ENCODE measurements at regions not wholly inside any gene's neighbourhood (a gene's known extent, or its start where the extent isn't known, plus 50 kb on each side); places are given as distances from the start of the nearest gene placed in this dataset.
"Not testable (repeated sequence)": the region's sequence is repeated elsewhere in the genome, so short reads cannot be mapped to it uniquely, and the experiment has no call there.

- DNase-seq: peak; percentile 60
- H3K36me3 ChIP-seq (ENCODE audit: control insufficient read depth, insufficient read depth, low read length): no peaks in the 10 kb centered on the region
- H3K27ac ChIP-seq (ENCODE audit: low read length): no peak overlapping the region
- H3K4me3 ChIP-seq (ENCODE audit: low read length): no peak overlapping the region
- no peaks in the 10 kb centered on the region for H3K27me3 ChIP-seq (ENCODE audit: control insufficient read depth, insufficient read depth, low read length)
- H3K4me1 ChIP-seq (ENCODE audit: control insufficient read depth, insufficient read depth, low read length): peaks cover 10% of the 10 kb centered on the region
- no CpG with 5 or more reads among the region's 3 CpGs for WGBS (ENCODE audit: insufficient coverage)
- H3K9me3 ChIP-seq (replicated peaks; ENCODE audit: control insufficient read depth, low read depth, low read length): no peaks in the 10 kb centered on the region
Measured at GRCh38 chr4:81678801-81679200, 207.1 kb upstream of the RASGEF1B start.

GRCh38 chr4:81676537-81676936, 204.8 kb upstream of the RASGEF1B start:
- H3K4me3 ChIP-seq (ENCODE audit: low read length): no peak overlapping the region
- H3K9me3 ChIP-seq (replicated peaks; ENCODE audit: control insufficient read depth, low read depth, low read length): no peaks in the 10 kb centered on the region
- no CpG with 5 or more reads among the region's 5 CpGs for WGBS (ENCODE audit: insufficient coverage)
- peak; percentile 98 for DNase-seq
- no peaks in the 10 kb centered on the region for H3K27me3 ChIP-seq (ENCODE audit: control insufficient read depth, insufficient read depth, low read length)
- H3K4me1 ChIP-seq (ENCODE audit: control insufficient read depth, insufficient read depth, low read length): peaks cover 10% of the 10 kb centered on the region
- H3K27ac ChIP-seq (ENCODE audit: low read length): peak overlapping the region; percentile 84
- H3K36me3 ChIP-seq (ENCODE audit: control insufficient read depth, insufficient read depth, low read length): no peaks in the 10 kb centered on the region

GRCh38 chr4:81675791-81676393, 204.2 kb upstream of the RASGEF1B start:
- no peak overlapping the region for H3K4me3 ChIP-seq (ENCODE audit: low read length)
- no peaks in the 10 kb centered on the region for H3K36me3 ChIP-seq (ENCODE audit: control insufficient read depth, insufficient read depth, low read length)
- DNase-seq: peak; percentile 82
- peaks cover 10% of the 10 kb centered on the region for H3K4me1 ChIP-seq (ENCODE audit: control insufficient read depth, insufficient read depth, low read length)
- no CpG with 5 or more reads among the region's 7 CpGs for WGBS (ENCODE audit: insufficient coverage)
- no peaks in the 10 kb centered on the region for H3K9me3 ChIP-seq (replicated peaks; ENCODE audit: control insufficient read depth, low read depth, low read length)
- no peaks in the 10 kb centered on the region for H3K27me3 ChIP-seq (ENCODE audit: control insufficient read depth, insufficient read depth, low read length)
- H3K27ac ChIP-seq (ENCODE audit: low read length): peak overlapping the region; percentile 84

- H3K4me3 ChIP-seq (ENCODE audit: low read length): no peak overlapping the region
- peaks cover 10% of the 10 kb centered on the region for H3K4me1 ChIP-seq (ENCODE audit: control insufficient read depth, insufficient read depth, low read length)
- no peaks in the 10 kb centered on the region for H3K27me3 ChIP-seq (ENCODE audit: control insufficient read depth, insufficient read depth, low read length)
- no peaks in the 10 kb centered on the region for H3K9me3 ChIP-seq (replicated peaks; ENCODE audit: control insufficient read depth, low read depth, low read length)
- H3K36me3 ChIP-seq (ENCODE audit: control insufficient read depth, insufficient read depth, low read length): no peaks in the 10 kb centered on the region
- no peak overlapping the region for H3K27ac ChIP-seq (ENCODE audit: low read length)
- no peak for DNase-seq
- 100% methylated on average over 2 of the region's 4 CpGs for WGBS (ENCODE audit: insufficient coverage)
Measured at GRCh38 chr4:81673961-81674360, 202.3 kb upstream of the RASGEF1B start.

GRCh38 chr4:81668328-81668727, 196.6 kb upstream of the RASGEF1B start:
- not testable (repeated sequence) for H3K36me3 ChIP-seq (ENCODE audit: control insufficient read depth, insufficient read depth, low read length); H3K27ac ChIP-seq (ENCODE audit: low read length); H3K9me3 ChIP-seq (replicated peaks; ENCODE audit: control insufficient read depth, low read depth, low read length); H3K4me1 ChIP-seq (ENCODE audit: control insufficient read depth, insufficient read depth, low read length); H3K4me3 ChIP-seq (ENCODE audit: low read length); DNase-seq; H3K27me3 ChIP-seq (ENCODE audit: control insufficient read depth, insufficient read depth, low read length)
- WGBS (ENCODE audit: insufficient coverage): 100% methylated on average over 1 of the region's 7 CpGs

GRCh38 chr4:81667539-81667938, 195.8 kb upstream of the RASGEF1B start:
- H3K4me3 ChIP-seq (ENCODE audit: low read length): no peak overlapping the region
- no peak overlapping the region for H3K27ac ChIP-seq (ENCODE audit: low read length)
- peak; percentile 88 for DNase-seq
- H3K27me3 ChIP-seq (ENCODE audit: control insufficient read depth, insufficient read depth, low read length): no peaks in the 10 kb centered on the region
- WGBS (ENCODE audit: insufficient coverage): 43% methylated on average over 1 of the region's 2 CpGs
- no peaks in the 10 kb centered on the region for H3K9me3 ChIP-seq (replicated peaks; ENCODE audit: control insufficient read depth, low read depth, low read length)
- no peaks in the 10 kb centered on the region for H3K36me3 ChIP-seq (ENCODE audit: control insufficient read depth, insufficient read depth, low read length)
- peaks cover 6% of the 10 kb centered on the region for H3K4me1 ChIP-seq (ENCODE audit: control insufficient read depth, insufficient read depth, low read length)

- H3K4me1 ChIP-seq (ENCODE audit: control insufficient read depth, insufficient read depth, low read length): peaks cover 6% of the 10 kb centered on the region
- no peaks in the 10 kb centered on the region for H3K27me3 ChIP-seq (ENCODE audit: control insufficient read depth, insufficient read depth, low read length)
- no peak overlapping the region for H3K27ac ChIP-seq (ENCODE audit: low read length)
- H3K9me3 ChIP-seq (replicated peaks; ENCODE audit: control insufficient read depth, low read depth, low read length): no peaks in the 10 kb centered on the region
- H3K4me3 ChIP-seq (ENCODE audit: low read length): no peak overlapping the region
- DNase-seq: no peak
- no peaks in the 10 kb centered on the region for H3K36me3 ChIP-seq (ENCODE audit: control insufficient read depth, insufficient read depth, low read length)
Measured at GRCh38 chr4:81666491-81666890, 194.8 kb upstream of the RASGEF1B start.

GRCh38 chr4:81665649-81666048, 193.9 kb upstream of the RASGEF1B start:
- H3K27me3 ChIP-seq (ENCODE audit: control insufficient read depth, insufficient read depth, low read length): no peaks in the 10 kb centered on the region
- H3K36me3 ChIP-seq (ENCODE audit: control insufficient read depth, insufficient read depth, low read length): no peaks in the 10 kb centered on the region
- H3K9me3 ChIP-seq (replicated peaks; ENCODE audit: control insufficient read depth, low read depth, low read length): no peaks in the 10 kb centered on the region
- H3K4me1 ChIP-seq (ENCODE audit: control insufficient read depth, insufficient read depth, low read length): peaks cover 6% of the 10 kb centered on the region
- DNase-seq: no peak
- H3K27ac ChIP-seq (ENCODE audit: low read length): no peak overlapping the region
- WGBS (ENCODE audit: insufficient coverage): 100% methylated on average over 1 of the region's 1 CpG
- H3K4me3 ChIP-seq (ENCODE audit: low read length): no peak overlapping the region

- Histone ChIP-seq H3K4me3 (ENCODE audit: low read length) (no peak overlapping the region), H3K27me3 (ENCODE audit: control insufficient read depth, insufficient read depth, low read length) (no peaks in the 10 kb centered on the region), H3K36me3 (ENCODE audit: control insufficient read depth, insufficient read depth, low read length) (no peaks in the 10 kb centered on the region), H3K9me3 (replicated peaks; ENCODE audit: control insufficient read depth, low read depth, low read length) (no peaks in the 10 kb centered on the region), H3K4me1 (ENCODE audit: control insufficient read depth, insufficient read depth, low read length) (peaks cover 6% of the 10 kb centered on the region), H3K27ac (ENCODE audit: low read length) (no peak overlapping the region)
- DNase-seq: peak; percentile 66
Measured at GRCh38 chr4:81665045-81665444, 193.3 kb upstream of the RASGEF1B start.

- WGBS (ENCODE audit: insufficient coverage): 93% methylated on average over 2 of the region's 4 CpGs
- no peaks in the 10 kb centered on the region for H3K36me3 ChIP-seq (ENCODE audit: control insufficient read depth, insufficient read depth, low read length)
- H3K9me3 ChIP-seq (replicated peaks; ENCODE audit: control insufficient read depth, low read depth, low read length): no peaks in the 10 kb centered on the region
- H3K4me1 ChIP-seq (ENCODE audit: control insufficient read depth, insufficient read depth, low read length): peaks cover 6% of the 10 kb centered on the region
- DNase-seq: no peak
- H3K4me3 ChIP-seq (ENCODE audit: low read length): no peak overlapping the region
- H3K27ac ChIP-seq (ENCODE audit: low read length): no peak overlapping the region
- H3K27me3 ChIP-seq (ENCODE audit: control insufficient read depth, insufficient read depth, low read length): no peaks in the 10 kb centered on the region
Measured at GRCh38 chr4:81664079-81664478, 192.4 kb upstream of the RASGEF1B start.

- Histone ChIP-seq H3K27ac (ENCODE audit: low read length) (no peak overlapping the region), H3K4me1 (ENCODE audit: control insufficient read depth, insufficient read depth, low read length) (peaks cover 6% of the 10 kb centered on the region), H3K9me3 (replicated peaks; ENCODE audit: control insufficient read depth, low read depth, low read length) (no peaks in the 10 kb centered on the region), H3K4me3 (ENCODE audit: low read length) (no peak overlapping the region), H3K27me3 (ENCODE audit: control insufficient read depth, insufficient read depth, low read length) (no peaks in the 10 kb centered on the region), H3K36me3 (ENCODE audit: control insufficient read depth, insufficient read depth, low read length) (no peaks in the 10 kb centered on the region)
- no CpG with 5 or more reads among the region's 2 CpGs for WGBS (ENCODE audit: insufficient coverage)
- no peak for DNase-seq
Measured at GRCh38 chr4:81663368-81663767, 191.7 kb upstream of the RASGEF1B start.
